HL-60 (cell line): ENCODE measurements at regions not wholly inside any gene's neighbourhood (a gene's known extent, or its start where the extent isn't known, plus 50 kb on each side); places are given as distances from the start of the nearest gene placed in this dataset.

ENCODE experiments used
- CTCF ChIP-seq: IDR thresholded peaks from one replicate; pipeline ENCODE4 v1.5.1; 2011; ENCODE audit warnings: low read length, control low read depth, inconsistent platforms; ENCODE audit not compliant: insufficient read depth
- GABPA ChIP-seq: IDR thresholded peaks from 2 replicates; pipeline ENCODE4 v1.6.1; 2012; ENCODE audit warnings: low read depth
- POLR2AphosphoS5 ChIP-seq: IDR thresholded peaks from 2 replicates; pipeline ENCODE4 v1.6.1; 2012; ENCODE audit warnings: low read depth

- TF ChIP-seq CTCF (no peak), GABPA (no peak), POLR2AphosphoS5 (no peak)
Observed at GRCh38 chr1:115398745-115399144, 60.7 kb upstream of the NGF start.
